SU-DHL-6 (cell line): ENCODE measurements at regions not wholly inside any gene's neighbourhood (a gene's known extent, or its start where the extent isn't known, plus 50 kb on each side); places are given as distances from the start of the nearest gene placed in this dataset.

ENCODE experiments used
- CTCF ChIP-seq: fragments of 200-600 bp; sonication (generic); IDR thresholded peaks from one replicate; pipeline ENCODE4 v1.5.1; 2017; ENCODE audit warnings: antibody characterized with exemption, mild to moderate bottlenecking, low read length, moderate library complexity; ENCODE audit not compliant: insufficient read depth, poor library complexity, severe bottlenecking
- EZH2phosphoT487 ChIP-seq: fragments of 200-600 bp; sonication (generic), shearing (Covaris generic); conservative IDR thresholded peaks from 2 replicates; pipeline ENCODE4 v1.6.1; 2018; ENCODE audit warnings: mild to moderate bottlenecking, antibody characterized with exemption, low read length, moderate library complexity, mixed read lengths

- no peak for TF ChIP-seq CTCF
- no peak for TF ChIP-seq EZH2phosphoT487
Observed at GRCh38 chr2:234661175-234661574, 164.3 kb upstream of the ARL4C start.
